Sciatic nerve (tissue), 2 donors: ENCODE measurements at regions not wholly inside any gene's neighbourhood (a gene's known extent, or its start where the extent isn't known, plus 50 kb on each side); places are given as distances from the start of the nearest gene placed in this dataset.
"Not testable (repeated sequence)": the region's sequence is repeated elsewhere in the genome, so short reads cannot be mapped to it uniquely, and the experiment has no call there.

Experiments
- ATAC-seq: fragments of 200-7000 bp; cut with Tn5 transposase; one replicate; pipeline ENCODE4 v1.9.1; 2020; ENCODE audit warnings: mild to moderate bottlenecking, moderate library complexity
- DNase-seq: peaks from one replicate; pipeline ENCODE4 v3.0.0-alpha.2; 2020; ENCODE audit warnings: low spot score
- intact Hi-C: fragments of 100-400 bp; cut with DNase I; formaldehyde crosslinking; loops from one replicate; pipeline ENCODE4 v1.14.2; 2022
- donor health status: DM: no; HTN: no; CAD: no.
- donor health status: DM: no; HTN: no; CAD: no.

- ATAC-seq, result no peak
- DNase-seq, result no peak
- intact Hi-C loops, result no loop called here
These were observed 283.0 kb downstream of the RAB38 start for GRCh38 chr11:87892291-87892690.

GRCh38 chr11:87889126-87889525 is 286.1 kb downstream of the RAB38 start:
- intact Hi-C loops, result no loop called here
- ATAC-seq (no peak), DNase-seq (no peak)

- DNase-seq, intact Hi-C loops, ATAC-seq: not testable (repeated sequence)
These were observed 290.2 kb downstream of the RAB38 start for GRCh38 chr11:87885084-87885483.

GRCh38 chr11:87879118-87879517 is 296.1 kb downstream of the RAB38 start:
- intact Hi-C loops, result no loop called here
- DNase-seq (no peak), ATAC-seq (no peak)

- intact Hi-C loops, result no loop called here
- DNase-seq (no peak), ATAC-seq (no peak)
These were observed 296.8 kb downstream of the RAB38 start for GRCh38 chr11:87878373-87878825.

- no peak for DNase-seq
- no peak for ATAC-seq
- intact Hi-C loops, result no loop called here
These were observed 304.2 kb downstream of the RAB38 start for GRCh38 chr11:87871056-87871455.

- ATAC-seq (no peak), DNase-seq (no peak)
- intact Hi-C loops, result no loop called here
These were observed 305.2 kb downstream of the RAB38 start for GRCh38 chr11:87870086-87870485.

- no peak for DNase-seq
- intact Hi-C loops, result no loop called here
- ATAC-seq, result no peak
These were observed 308.3 kb downstream of the RAB38 start for GRCh38 chr11:87866951-87867350.

- no peak for ATAC-seq
- DNase-seq, result no peak
- intact Hi-C loops, result no loop called here
These were observed 314.2 kb downstream of the RAB38 start for GRCh38 chr11:87861030-87861429.

GRCh38 chr11:87859636-87860035 is 315.6 kb downstream of the RAB38 start:
- no peak for DNase-seq
- intact Hi-C loops, result no loop called here
- ATAC-seq, result peak; percentile 36

GRCh38 chr11:87851827-87852226 is 323.4 kb downstream of the RAB38 start:
- no peak for ATAC-seq
- intact Hi-C loops, result no loop called here
- no peak for DNase-seq

GRCh38 chr11:87851234-87851633 is 324.0 kb downstream of the RAB38 start:
- no peak for DNase-seq
- ATAC-seq, result no peak
- intact Hi-C loops, result no loop called here

GRCh38 chr11:87849216-87849615 is 326.0 kb downstream of the RAB38 start:
- DNase-seq, result no peak
- intact Hi-C loops, result no loop called here
- ATAC-seq, result no peak

- intact Hi-C loops, result no loop called here
- DNase-seq, result no peak
- no peak for ATAC-seq
These were observed 334.5 kb downstream of the RAB38 start for GRCh38 chr11:87840786-87841185.

- DNase-seq, result no peak
- ATAC-seq, result no peak
- intact Hi-C loops, result no loop called here
These were observed 343.0 kb downstream of the RAB38 start for GRCh38 chr11:87832211-87832610.

- DNase-seq, result no peak
- no peak for ATAC-seq
- intact Hi-C loops, result no loop called here
These were observed 355.2 kb downstream of the RAB38 start for GRCh38 chr11:87820011-87820410.

- ATAC-seq (no peak), DNase-seq (no peak)
- intact Hi-C loops, result no loop called here
These were observed 356.1 kb downstream of the RAB38 start for GRCh38 chr11:87819151-87819550.

- no peak for DNase-seq
- no peak for ATAC-seq
These were observed 362.5 kb downstream of the RAB38 start for GRCh38 chr11:87812571-87813365.

GRCh38 chr11:87810486-87810885 is 364.8 kb downstream of the RAB38 start:
- intact Hi-C loops, result no loop called here
- ATAC-seq (no peak), DNase-seq (no peak)

More at GRCh38 chr11:87812571-87813365, 362.5 kb downstream of the RAB38 start:
- intact Hi-C loops, result no loop called here

- DNase-seq (no peak), ATAC-seq (no peak)
- intact Hi-C loops, result no loop called here
These were observed 366.0 kb downstream of the RAB38 start for GRCh38 chr11:87809256-87809655.

- ATAC-seq, result no peak
- no peak for DNase-seq
- intact Hi-C loops, result no loop called here
These were observed 371.1 kb downstream of the RAB38 start for GRCh38 chr11:87804176-87804575.
